DOHH2 (cell line): ENCODE measurements at regions not wholly inside any gene's neighbourhood (a gene's known extent, or its start where the extent isn't known, plus 50 kb on each side); places are given as distances from the start of the nearest gene placed in this dataset.

Experiments used
- H3F3A ChIP-seq: fragments of 200-600 bp; sonication (generic), shearing (Covaris generic); 2 replicates; pipeline ENCODE4 v1.6.0; 2016; ENCODE audit warnings: antibody characterized with exemption, mild to moderate bottlenecking; ENCODE audit not compliant: control insufficient read depth, insufficient read depth
- H3K27ac ChIP-seq: fragments of 200-600 bp; sonication (generic); 2 replicates; pipeline ENCODE4 v1.5.1; 2014; ENCODE audit warnings: low read depth, mild to moderate bottlenecking, low read length, moderate library complexity
- H3K27me3 ChIP-seq: fragments of 200-600 bp; sonication (generic); 2 replicates; pipeline ENCODE4 v1.6.1; 2014; ENCODE audit warnings: mild to moderate bottlenecking, low read length, mixed read lengths; ENCODE audit not compliant: control insufficient read depth
- H3K36me3 ChIP-seq: fragments of 200-600 bp; sonication (generic); 2 replicates; pipeline ENCODE4 v1.6.1; 2014; ENCODE audit warnings: mild to moderate bottlenecking, low read length, moderate library complexity, mixed read lengths; ENCODE audit not compliant: control insufficient read depth
- H3K4me1 ChIP-seq: fragments of 200-600 bp; sonication (generic); 2 replicates; pipeline ENCODE4 v1.6.1; 2014; ENCODE audit warnings: mild to moderate bottlenecking, low read length, mixed read lengths; ENCODE audit not compliant: control insufficient read depth
- H3K4me2 ChIP-seq: fragments of 200-600 bp; sonication (generic); 2 replicates; pipeline ENCODE4 v1.6.0; 2014; ENCODE audit warnings: mild to moderate bottlenecking, low read length, moderate library complexity
- H3K4me3 ChIP-seq: fragments of 200-600 bp; sonication (generic); 2 replicates; pipeline ENCODE4 v1.5.1; 2014; ENCODE audit warnings: mild to moderate bottlenecking, low read length, mixed read lengths
- H3K79me2 ChIP-seq: fragments of 200-600 bp; sonication (generic); 2 replicates; pipeline ENCODE4 v1.6.1; 2014; ENCODE audit warnings: mild to moderate bottlenecking, low read length, mixed read lengths; ENCODE audit not compliant: control insufficient read depth
- H3K9me2 ChIP-seq: fragments of 200-600 bp; sonication (generic); replicated peaks from 2 replicates; pipeline ENCODE4 v1.6.1; 2014; ENCODE audit warnings: mild to moderate bottlenecking, low read length, mixed read lengths; ENCODE audit not compliant: control insufficient read depth
- H3K9me3 ChIP-seq: fragments of 200-600 bp; sonication (generic); 2 replicates; pipeline ENCODE4 v1.6.1; 2014; ENCODE audit warnings: antibody characterized with exemption, low read length, mixed read lengths; ENCODE audit not compliant: control insufficient read depth, insufficient read depth
- H4K20me1 ChIP-seq: fragments of 200-600 bp; sonication (generic); 2 replicates; pipeline ENCODE4 v1.6.0; 2014; ENCODE audit warnings: low read depth, mild to moderate bottlenecking, antibody characterized with exemption, low read length, moderate library complexity; ENCODE audit not compliant: control insufficient read depth, insufficient read depth
- EZH2phosphoT487 ChIP-seq: fragments of 200-600 bp; sonication (generic); IDR thresholded peaks from 2 replicates; pipeline ENCODE4 v1.6.1; 2017; ENCODE audit warnings: borderline replicate concordance, mild to moderate bottlenecking, antibody characterized with exemption, low read length, moderate library complexity, mixed read lengths
- TF ChIP-seq, protein P1 (sequence below): fragments of 200-600 bp; sonication (generic); IDR thresholded peaks from one replicate; pipeline ENCODE4 v1.5.1; 2014; ENCODE audit warnings: antibody characterized with exemption, mild to moderate bottlenecking, low read depth, low read length; ENCODE audit not compliant: poor library complexity, severe bottlenecking

DNA sequence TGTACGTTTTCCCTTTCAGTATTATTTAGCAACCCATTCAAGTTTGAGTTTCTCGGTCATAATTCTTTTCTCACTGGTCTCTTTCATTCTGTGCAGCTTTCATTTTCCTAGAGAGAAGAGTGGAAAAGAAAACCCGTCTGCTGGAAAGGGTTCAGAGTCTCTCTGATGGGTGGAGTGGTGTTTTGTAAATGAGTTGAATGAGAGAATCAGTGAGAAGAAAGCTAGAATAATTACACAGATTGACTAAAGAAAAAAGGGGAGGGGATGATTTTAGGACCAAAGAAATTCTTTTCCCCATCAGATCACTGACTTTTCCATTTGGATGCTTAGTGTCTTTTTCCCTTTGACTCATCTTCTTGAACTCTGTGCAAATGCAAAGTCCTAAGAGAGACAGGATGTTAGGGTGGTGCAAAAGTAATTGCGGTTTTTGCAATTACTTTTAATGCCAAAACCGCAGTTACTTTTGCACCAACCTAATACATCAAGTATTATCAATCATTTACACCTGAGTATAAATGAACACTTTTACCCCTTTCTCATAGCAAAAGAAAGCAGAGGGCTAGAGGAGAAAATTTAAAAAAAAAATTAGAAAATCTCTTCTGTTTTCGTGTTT is 242.1 kb upstream of the SP4 start:
- Histone ChIP-seq H3K27me3 (no peaks in the 10 kb centered on the region), H3K4me1 (no peaks in the 10 kb centered on the region), H3F3A (no peaks in the 10 kb centered on the region), H3K4me2 (no peak overlapping the region), H3K79me2 (no peaks in the 10 kb centered on the region), H4K20me1 (no peaks in the 10 kb centered on the region), H3K9me2 (no peaks in the 10 kb centered on the region; the same call in 1 of the 2 replicates), H3K27ac (no peak overlapping the region), H3K9me3 (no peaks in the 10 kb centered on the region), H3K36me3 (no peaks in the 10 kb centered on the region), H3K4me3 (no peak overlapping the region)
- TF ChIP-seq, protein P1, sequence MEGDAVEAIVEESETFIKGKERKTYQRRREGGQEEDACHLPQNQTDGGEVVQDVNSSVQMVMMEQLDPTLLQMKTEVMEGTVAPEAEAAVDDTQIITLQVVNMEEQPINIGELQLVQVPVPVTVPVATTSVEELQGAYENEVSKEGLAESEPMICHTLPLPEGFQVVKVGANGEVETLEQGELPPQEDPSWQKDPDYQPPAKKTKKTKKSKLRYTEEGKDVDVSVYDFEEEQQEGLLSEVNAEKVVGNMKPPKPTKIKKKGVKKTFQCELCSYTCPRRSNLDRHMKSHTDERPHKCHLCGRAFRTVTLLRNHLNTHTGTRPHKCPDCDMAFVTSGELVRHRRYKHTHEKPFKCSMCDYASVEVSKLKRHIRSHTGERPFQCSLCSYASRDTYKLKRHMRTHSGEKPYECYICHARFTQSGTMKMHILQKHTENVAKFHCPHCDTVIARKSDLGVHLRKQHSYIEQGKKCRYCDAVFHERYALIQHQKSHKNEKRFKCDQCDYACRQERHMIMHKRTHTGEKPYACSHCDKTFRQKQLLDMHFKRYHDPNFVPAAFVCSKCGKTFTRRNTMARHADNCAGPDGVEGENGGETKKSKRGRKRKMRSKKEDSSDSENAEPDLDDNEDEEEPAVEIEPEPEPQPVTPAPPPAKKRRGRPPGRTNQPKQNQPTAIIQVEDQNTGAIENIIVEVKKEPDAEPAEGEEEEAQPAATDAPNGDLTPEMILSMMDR = no peak
- TF ChIP-seq EZH2phosphoT487 = no peak

DNA sequence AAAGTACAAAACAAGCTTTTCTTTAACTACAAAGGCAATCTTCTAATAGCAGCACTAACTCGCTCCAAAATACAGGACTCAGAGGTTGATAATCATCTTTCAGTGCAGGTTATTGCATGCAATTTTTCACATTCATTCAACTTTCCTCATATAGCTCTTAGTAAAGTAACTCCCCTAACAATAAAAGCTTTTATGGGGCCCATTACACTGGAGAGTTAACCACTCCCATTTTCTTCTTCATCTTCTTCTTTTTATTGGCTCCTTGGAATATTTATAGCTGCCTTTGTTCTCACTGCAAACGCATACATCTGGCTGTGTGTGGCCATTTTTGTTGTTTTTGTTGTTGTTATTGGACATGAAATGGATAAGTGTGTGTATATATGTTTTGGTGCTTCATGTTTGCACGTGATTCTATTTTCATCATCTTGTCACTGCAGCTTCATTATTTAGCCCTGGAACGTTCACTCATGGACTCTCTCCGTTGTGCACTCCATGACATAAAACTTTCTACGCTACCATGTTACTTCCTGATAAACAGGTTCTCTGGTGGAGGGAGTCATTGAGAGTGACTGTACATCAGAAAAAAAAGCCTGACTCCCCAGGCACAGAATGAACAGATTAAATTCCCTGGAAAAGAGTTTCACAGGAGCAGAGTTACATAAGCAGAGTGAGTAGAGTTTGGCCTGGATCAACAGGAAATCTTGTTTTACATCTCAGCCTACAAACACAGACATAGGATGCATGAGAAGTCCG is 236.4 kb upstream of the SP4 start:
- H3K27ac ChIP-seq = no peak overlapping the region
- H3K9me2 ChIP-seq = no peaks in the 10 kb centered on the region
- H3K36me3 ChIP-seq = no peaks in the 10 kb centered on the region
- no peak overlapping the region for H3K4me3 ChIP-seq
- H3K9me3 ChIP-seq = no peaks in the 10 kb centered on the region
- H4K20me1 ChIP-seq = no peaks in the 10 kb centered on the region
- TF ChIP-seq, protein P1 = no peak
- no peak for TF ChIP-seq EZH2phosphoT487
- H3K27me3 ChIP-seq = no peaks in the 10 kb centered on the region
- no peaks in the 10 kb centered on the region for H3K79me2 ChIP-seq
- no peaks in the 10 kb centered on the region for H3K4me1 ChIP-seq
- no peaks in the 10 kb centered on the region for H3F3A ChIP-seq
- no peak overlapping the region for H3K4me2 ChIP-seq

DNA sequence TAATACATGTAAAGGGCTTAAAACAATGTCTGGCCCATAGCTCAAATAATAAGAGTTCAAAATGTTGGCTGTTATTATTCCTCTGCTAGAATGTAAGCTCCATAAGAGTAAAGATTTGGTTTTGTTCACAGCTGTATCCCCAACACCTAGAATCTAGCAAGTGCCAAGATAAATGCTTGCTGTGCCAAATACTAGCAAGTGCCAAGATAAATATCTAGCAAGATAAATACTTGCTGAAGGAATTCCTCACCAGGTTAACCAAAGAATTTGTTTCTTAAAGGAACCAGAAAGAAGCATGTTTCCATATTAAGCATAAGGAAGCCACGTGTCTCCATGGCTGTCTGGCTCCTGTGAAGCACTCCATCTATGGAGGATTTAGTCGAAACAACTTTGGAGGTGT is 235.2 kb upstream of the SP4 start:
- Histone ChIP-seq H3F3A (no peaks in the 10 kb centered on the region), H3K27ac (no peak overlapping the region), H3K4me2 (no peak overlapping the region), H3K79me2 (no peaks in the 10 kb centered on the region), H3K27me3 (no peaks in the 10 kb centered on the region), H4K20me1 (no peaks in the 10 kb centered on the region), H3K4me1 (no peaks in the 10 kb centered on the region), H3K9me3 (no peaks in the 10 kb centered on the region), H3K9me2 (no peaks in the 10 kb centered on the region), H3K36me3 (no peaks in the 10 kb centered on the region), H3K4me3 (no peak overlapping the region)
- TF ChIP-seq, protein P1 = no peak
- TF ChIP-seq EZH2phosphoT487 = no peak
